RPMI7951 (cell line): ENCODE measurements at regions not wholly inside any gene's neighbourhood (a gene's known extent, or its start where the extent isn't known, plus 50 kb on each side); places are given as distances from the start of the nearest gene placed in this dataset.
"Not testable (repeated sequence)": the region's sequence is repeated elsewhere in the genome, so short reads cannot be mapped to it uniquely, and the experiment has no call there.

Source experiments
- DNase-seq: peaks from one replicate; pipeline ENCODE4 v3.0.0-alpha.2; 2012; ENCODE audit warnings: low read depth

DNA sequence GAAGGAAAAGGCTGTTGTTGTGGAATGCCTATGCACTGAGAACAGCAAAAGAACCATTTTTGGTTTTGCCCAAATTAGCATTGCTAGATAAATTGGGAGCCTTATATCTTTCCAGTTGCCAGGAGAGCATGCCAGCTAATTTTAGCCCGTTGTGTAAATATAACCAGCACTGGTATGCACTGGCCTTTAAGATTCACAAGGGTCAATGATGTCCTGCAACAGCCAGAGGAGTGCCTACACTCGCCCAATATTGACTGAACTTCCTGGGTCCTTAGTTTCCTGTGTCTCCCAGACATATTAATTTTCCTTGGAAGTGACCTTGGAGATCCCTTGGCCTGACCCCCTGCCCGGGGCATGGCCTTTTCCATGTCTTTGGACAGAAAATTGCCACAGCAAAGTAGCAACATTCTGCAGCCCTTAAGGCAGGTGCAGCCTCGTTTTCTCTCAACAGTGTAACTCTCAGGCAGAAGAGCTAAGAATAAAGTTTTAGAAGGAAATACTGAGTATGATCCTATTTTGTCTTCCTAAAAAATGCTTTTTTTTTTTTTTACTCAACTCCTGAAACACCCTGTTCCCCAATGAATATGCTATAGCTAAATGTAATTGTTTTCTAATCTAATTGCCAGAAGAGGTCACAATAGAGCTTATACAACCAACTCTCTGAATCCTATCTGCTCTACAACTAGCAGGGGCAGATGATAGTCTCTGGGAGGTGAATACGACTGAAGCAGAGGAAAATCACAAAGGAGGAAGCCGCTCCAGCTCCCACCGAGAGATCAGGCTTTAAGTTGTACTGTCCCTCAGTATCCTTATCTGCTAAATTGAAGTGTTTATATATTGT lies 131.9 kb upstream of the PCGF5 start:
- DNase-seq, result peak; percentile 34

DNA sequence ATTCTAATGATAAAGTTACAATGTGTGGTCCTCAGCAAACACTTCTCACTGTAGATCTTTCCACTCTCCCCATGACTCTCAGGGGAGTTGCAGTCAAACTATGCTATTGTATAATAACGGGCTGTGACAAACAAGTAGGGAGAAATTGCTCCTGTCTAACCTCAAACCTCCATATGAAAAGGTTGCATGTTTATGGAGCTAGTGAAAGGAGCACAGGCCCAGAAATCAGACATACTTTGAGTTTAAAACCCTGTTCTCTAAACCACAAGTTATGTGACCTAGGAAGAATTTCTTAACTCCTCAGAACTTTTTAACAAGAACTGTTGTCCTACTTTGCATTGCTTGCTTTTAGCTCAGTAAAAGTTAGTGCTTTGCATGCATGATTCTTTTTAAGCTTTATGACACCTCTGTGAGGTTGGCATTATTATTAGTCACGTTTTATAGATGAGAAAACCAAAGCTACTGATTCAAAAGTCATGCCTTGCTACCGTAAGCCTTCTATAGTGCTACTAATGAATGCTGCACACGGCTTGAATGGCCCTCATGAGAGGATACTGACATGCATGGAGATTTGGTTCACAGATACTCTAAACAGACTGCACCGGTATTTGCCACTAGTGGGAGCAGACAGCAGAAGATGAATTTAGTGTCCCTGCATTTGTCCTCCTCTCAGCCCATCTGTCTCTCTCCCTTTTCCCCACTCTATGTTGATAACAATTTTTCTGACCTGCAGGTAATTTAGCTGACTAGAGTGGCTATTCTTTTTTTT lies 129.5 kb upstream of the PCGF5 start:
- peak; percentile 15 for DNase-seq

DNA sequence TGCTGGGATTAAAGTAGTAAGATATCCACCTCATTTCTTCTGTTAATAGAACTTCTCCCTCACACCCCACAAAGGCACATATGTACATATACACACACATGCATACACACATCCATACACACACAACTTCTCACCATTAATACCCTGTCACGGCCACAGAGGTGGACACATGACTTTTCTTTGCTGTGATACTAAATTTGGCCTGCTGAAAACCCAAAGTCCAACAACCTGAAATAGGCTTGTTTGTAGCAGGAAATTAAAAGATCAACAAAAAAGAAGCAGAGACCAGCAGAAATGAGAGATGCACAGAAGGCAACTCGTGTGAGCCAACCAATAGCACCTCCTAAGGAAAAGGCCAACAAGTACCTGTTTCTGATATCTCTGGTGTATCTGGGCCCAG lies 128.7 kb upstream of the PCGF5 start:
- no peak for DNase-seq

DNA sequence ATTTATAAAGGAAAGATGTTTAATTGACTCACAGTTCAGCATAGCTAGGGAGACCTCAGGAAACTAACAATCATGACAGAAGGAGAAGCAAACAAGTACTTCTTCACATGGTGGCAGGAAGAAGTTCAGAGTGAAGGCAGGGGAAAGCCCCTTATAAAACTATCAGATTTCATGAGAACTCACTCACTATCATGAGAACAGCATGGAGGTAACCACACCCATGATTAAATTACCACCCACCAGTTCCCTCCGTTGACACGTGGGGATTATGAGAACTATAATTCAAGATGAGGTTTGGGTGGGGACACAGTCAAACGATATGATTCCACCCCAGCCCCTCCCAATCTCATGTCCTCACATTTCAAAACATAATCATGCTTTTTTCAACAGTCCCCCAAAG lies 124.2 kb upstream of the PCGF5 start:
- DNase-seq, result no peak

GRCh38 chr10:91097313-91097712 lies 123.2 kb upstream of the PCGF5 start:
- DNase-seq, result no peak

DNA sequence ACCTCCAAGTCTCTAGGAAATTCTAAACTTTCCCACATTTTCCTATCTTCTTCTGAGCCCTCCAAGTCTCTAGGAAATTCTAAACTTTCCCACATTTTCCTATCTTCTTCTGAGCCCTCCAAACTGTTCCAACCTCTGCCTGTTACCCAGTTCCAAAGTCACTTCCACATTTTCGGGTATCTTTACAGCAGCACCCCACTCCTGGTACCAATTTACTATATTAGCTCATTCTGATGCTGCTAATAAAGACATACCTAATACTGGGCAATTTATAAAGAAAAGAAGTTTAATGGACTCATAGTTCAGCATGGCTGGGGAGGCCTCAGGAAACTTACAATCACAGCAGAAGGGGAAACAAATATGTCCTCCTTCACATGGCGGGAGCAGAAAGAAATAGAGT lies 122.4 kb upstream of the PCGF5 start:
- not testable (repeated sequence) for DNase-seq

DNA sequence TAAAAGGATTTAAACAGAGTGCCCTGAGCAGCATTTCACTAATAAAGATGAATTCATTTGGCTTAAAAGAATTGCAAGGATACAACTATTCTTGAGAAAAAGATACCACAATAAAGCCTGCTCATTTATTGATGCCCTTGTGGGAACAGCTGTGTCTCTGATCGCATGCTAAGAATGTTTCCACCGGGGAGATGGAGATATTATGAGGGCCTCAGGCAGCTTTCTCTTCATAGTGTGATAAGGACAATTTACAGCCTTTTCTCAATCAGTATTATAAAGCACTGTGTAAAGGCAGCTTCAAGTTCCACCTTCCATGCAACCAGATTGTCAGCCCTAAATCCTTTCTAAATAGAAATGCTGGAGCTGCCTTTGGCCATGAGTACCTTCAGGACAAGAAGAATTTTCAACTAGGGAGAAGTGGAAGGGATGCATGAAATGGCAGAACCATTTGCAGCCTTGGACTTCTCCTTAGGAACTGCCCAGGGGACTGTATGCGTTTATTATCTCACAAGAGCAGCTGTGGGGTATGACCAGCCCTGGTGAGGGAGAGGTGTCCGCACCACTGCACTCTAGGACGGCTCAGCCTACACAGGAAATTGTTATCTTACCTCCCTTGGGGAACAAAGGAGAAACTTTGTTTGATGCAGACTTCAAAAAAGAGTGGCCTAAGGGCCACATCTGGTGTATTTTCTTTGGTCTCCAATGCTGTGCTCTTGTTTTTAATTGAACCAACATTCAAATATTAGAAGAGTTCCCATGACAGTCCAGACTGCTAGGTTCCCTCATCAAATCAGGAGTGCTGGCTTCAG lies 116.9 kb upstream of the PCGF5 start:
- DNase-seq, result peak; percentile 13

- no peak for DNase-seq
These were observed 116.0 kb upstream of the PCGF5 start for GRCh38 chr10:91104193-91105041.

DNA sequence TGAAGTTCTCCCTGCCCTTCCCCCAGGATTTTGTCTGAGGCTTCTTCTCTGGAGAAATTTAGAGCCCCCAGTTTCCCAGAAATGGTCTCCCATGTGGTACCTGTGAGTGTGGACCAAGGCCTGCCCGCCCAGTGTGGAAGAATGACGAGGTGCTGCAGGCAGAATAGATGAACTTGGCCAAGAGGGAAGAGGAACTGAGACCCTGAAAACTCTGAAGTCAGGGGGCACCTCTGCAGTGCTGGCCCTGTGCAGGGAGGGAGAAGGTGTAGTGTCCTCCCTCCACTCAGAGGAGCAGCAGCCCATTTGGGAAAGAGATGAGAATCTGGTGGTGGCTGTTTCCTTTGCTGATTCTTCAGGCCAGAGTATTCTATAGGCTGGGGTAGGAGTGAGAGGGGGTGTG lies 115.2 kb upstream of the PCGF5 start:
- no peak for DNase-seq

GRCh38 chr10:91108820-91109219 lies 111.6 kb upstream of the PCGF5 start:
- DNase-seq, result no peak

DNA sequence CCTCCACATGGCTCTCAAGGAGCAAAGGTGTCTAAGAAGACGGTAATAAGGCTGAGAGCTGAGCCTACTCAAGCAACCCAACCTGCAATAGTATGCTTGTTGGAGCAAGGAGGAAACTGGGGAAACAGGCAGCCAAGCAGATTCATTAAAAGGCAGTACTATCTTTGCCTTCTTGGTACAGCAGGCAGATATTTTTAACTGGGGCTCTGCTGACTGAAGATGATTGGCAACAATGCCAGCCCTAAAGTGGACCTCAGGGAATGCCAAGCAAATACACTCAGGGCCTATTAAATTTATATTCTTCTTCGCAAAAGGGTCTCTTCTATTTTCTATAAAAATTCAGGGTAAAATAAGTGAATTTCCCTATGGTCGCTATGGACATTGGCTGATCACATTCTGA lies 109.4 kb upstream of the PCGF5 start:
- DNase-seq, result no peak

DNA sequence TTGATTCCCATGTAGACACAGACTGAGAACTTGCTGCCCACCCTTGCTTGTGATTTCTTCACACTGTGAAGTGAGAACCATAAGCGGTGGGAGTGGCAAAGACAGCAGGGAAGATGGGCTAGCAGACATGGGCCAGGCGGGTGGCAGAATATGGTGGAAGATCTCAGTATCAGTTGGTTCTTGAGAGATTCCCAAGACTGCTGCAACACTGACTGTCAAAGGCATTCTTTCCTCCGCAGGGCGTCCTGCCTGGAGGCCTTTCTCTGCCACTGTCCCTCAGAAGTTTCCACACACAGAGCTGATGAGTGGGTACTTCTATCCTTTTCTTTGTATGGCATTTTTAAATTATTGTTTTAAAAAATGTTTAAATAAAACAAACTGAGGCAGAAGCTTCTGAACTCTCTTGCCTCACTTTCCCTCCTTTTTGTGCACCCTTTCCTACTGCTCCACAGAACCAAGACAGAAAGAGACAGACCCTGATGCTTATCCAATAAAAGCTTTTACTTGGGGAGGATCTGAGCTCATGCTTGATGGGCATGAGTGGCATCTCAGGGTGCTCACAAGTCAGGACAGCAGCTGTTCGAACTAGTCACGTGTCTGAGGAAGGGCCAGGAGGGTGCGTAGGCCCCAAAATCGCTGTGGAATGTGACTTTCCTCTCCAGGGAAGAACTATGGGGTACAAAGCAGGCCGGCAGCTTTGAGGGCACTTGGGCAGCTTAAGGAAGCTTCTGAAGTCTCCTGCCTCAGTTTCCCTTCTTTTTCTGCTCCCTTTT lies 104.7 kb upstream of the PCGF5 start:
- DNase-seq, result no peak

DNA sequence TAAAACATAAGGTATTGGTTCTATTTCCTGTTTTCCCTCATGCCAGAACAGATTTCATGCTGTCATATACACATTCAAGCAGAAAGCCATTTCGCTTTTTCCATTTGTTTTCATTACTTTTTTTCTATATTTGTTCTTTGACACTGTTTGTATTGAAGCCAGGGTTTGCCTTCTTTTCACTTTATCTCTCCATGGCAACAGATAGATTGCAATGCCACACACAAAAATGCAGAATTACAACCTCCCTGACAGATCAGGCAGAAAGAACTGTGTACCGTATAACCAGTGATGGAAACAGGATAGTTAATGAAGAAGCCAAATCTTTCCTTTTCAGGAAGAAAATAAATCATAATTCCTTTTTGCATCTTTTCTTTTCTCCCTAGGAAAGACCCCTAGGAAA lies 103.0 kb upstream of the PCGF5 start:
- no peak for DNase-seq

DNA sequence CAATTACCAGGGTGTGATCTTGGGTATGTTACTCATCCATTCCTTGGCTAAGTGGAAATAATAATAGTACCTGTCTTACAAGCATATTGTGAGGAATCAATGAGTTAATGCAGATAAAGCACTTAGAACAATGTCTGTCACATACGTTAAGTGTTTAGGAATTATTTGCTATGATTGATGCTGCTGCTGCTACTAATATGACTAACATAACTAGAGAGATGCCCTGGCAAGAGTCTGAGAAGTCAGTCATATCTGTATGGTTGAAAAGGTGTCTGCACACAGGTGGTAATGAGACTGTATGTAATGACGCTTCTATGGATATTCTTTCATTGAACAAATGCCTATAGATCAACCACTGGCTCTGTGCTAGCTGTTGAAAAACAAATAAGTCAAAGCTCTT lies 100.1 kb upstream of the PCGF5 start:
- DNase-seq, result no peak

GRCh38 chr10:91123261-91123660 lies 97.2 kb upstream of the PCGF5 start:
- DNase-seq, result peak; percentile 13

- no peak for DNase-seq
These were observed 96.4 kb upstream of the PCGF5 start for GRCh38 chr10:91124016-91124415.

GRCh38 chr10:91126471-91126870 lies 94.0 kb upstream of the PCGF5 start:
- DNase-seq, result no peak

DNA sequence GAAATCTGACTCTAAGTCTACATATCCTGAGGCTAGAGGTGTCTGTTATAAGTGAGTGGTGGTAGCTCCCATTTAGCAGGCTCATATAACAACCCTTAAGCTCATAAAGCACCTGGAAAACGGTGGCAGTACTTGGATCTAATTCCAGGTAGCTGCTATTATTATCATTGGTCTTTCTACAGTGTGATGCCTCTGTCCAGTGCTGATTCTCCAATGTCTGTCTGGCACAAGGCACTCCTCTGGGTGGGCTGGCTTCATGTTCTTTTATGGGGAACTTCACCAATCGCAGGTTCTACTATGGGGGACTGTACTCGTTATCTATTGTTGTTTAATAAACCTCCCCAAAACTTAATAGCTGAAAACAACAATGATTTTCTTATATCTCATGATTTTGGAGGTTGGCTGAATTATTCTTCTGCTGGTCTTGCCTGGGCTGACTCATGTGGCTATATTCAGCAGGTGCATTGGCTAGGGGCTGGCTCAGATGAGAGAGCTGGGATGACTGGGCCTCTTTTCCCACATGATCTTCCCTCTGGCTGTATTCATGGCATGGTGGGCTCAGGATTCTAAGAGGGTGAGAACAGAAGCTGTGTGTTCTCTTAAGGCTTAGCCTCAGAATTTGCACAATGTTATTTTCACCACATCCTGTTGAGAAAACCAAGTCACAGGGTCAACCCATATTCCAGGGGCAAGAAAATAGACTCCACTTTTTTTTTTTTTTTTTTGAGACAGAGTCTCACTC lies 93.0 kb upstream of the PCGF5 start:
- peak; percentile 37 for DNase-seq

- DNase-seq, result no peak
These were observed 85.3 kb upstream of the PCGF5 start for GRCh38 chr10:91135113-91135512.
